ENCODE measurements at regions not wholly inside any gene's neighbourhood (a gene's known extent, or its start where the extent isn't known, plus 50 kb on each side); places are given as distances from the start of the nearest gene placed in this dataset.

DNA sequence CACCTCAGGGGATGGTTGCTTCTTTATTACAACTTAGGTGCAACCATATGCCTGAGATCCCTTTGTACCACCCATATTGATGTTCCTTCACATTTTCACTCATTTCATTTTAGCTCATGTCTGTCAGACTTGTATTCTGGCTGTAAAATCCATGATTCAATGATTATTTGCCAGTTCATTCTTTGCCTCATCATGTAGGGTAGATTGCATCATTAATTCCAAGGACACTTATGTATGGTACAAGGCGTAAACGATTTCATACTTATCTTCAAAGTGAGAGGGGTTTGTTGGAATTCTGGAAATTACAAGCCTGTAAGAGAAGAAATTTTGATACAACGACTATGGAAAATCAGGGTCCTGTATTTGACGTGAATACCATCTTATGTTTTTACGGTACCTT, 685.0 kb upstream of the FANCL start:
- TF ChIP-seq, protein P1, sequence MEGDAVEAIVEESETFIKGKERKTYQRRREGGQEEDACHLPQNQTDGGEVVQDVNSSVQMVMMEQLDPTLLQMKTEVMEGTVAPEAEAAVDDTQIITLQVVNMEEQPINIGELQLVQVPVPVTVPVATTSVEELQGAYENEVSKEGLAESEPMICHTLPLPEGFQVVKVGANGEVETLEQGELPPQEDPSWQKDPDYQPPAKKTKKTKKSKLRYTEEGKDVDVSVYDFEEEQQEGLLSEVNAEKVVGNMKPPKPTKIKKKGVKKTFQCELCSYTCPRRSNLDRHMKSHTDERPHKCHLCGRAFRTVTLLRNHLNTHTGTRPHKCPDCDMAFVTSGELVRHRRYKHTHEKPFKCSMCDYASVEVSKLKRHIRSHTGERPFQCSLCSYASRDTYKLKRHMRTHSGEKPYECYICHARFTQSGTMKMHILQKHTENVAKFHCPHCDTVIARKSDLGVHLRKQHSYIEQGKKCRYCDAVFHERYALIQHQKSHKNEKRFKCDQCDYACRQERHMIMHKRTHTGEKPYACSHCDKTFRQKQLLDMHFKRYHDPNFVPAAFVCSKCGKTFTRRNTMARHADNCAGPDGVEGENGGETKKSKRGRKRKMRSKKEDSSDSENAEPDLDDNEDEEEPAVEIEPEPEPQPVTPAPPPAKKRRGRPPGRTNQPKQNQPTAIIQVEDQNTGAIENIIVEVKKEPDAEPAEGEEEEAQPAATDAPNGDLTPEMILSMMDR (IDR thresholded peaks at IDR 0.05; ENCODE audit: low read depth, low read length): no peak

DNA sequence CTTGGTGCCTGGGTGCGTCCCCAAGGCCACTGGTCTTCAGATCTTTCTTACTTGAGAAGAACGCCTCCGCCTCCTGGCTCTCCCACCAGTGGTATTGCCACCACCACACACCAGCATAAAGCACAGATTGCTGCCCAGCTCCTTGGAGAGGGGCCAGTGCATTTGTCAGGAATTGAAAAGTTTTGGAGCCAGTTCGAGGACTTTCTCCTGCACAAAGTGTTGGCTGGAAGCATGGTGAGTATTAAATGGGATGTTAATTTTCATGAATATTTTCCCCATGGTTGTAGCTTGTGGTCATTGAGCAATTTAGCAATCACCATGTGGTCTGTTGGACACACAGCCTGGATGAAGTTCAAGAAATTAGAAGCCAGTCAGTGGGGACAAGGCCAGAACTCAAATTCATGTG, 684.6 kb upstream of the FANCL start:
- H3K4me1 ChIP-seq (ENCODE audit: low read depth): no peaks in the 10 kb centered on the region
- no peaks in the 10 kb centered on the region for H3K9me3 ChIP-seq (ENCODE audit: low read depth)
- TF ChIP-seq, protein P1 (IDR thresholded peaks at IDR 0.05; ENCODE audit: low read depth, low read length): no peak
- no peaks in the 10 kb centered on the region for H3K36me3 ChIP-seq
- no peak overlapping the region for H3K27ac ChIP-seq
- no peak for DNase-seq (ENCODE audit: low read depth in 1 of 2, low spot score in 1 of 2)
- no peak overlapping the region for H3K4me3 ChIP-seq
- H3K27me3 ChIP-seq: no peaks in the 10 kb centered on the region

More for the DNA sequence above, 685.0 kb upstream of the FANCL start:
- no peak for DNase-seq (ENCODE audit: low read depth in 1 of 2, low spot score in 1 of 2)
- H3K27me3 ChIP-seq: no peaks in the 10 kb centered on the region
- H3K4me3 ChIP-seq: no peak overlapping the region
- H3K4me1 ChIP-seq (ENCODE audit: low read depth): no peaks in the 10 kb centered on the region
- no peaks in the 10 kb centered on the region for H3K36me3 ChIP-seq
- H3K27ac ChIP-seq: no peak overlapping the region
- no peaks in the 10 kb centered on the region for H3K9me3 ChIP-seq (ENCODE audit: low read depth)

DNA sequence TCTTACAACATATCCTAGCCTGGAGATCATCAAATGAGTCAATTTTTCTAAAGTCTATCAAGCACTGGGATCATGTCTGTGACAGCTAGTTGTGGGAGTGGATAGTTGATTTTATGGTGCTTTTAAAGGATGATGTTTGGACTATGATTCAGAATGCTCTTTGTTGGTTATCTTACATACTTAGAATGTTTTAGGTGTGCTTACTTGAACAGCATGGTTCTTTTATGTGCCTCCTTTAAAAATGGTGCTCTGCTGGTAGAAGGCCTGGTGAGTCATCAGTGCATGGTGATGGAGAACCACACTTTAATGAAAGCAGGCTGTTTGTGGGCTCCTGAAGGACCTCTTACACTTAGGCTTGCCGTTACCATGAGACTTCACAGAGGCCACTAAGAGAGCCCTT, 682.7 kb upstream of the FANCL start:
- no peaks in the 10 kb centered on the region for H3K36me3 ChIP-seq
- H3K9me3 ChIP-seq (ENCODE audit: low read depth): no peaks in the 10 kb centered on the region
- no peak overlapping the region for H3K4me3 ChIP-seq
- H3K27ac ChIP-seq: no peak overlapping the region
- H3K27me3 ChIP-seq: no peaks in the 10 kb centered on the region
- TF ChIP-seq, protein P1 (IDR thresholded peaks at IDR 0.05; ENCODE audit: low read depth, low read length): no peak
- no peak for DNase-seq (ENCODE audit: low read depth in 1 of 2, low spot score in 1 of 2)
- H3K4me1 ChIP-seq (ENCODE audit: low read depth): no peaks in the 10 kb centered on the region

DNA sequence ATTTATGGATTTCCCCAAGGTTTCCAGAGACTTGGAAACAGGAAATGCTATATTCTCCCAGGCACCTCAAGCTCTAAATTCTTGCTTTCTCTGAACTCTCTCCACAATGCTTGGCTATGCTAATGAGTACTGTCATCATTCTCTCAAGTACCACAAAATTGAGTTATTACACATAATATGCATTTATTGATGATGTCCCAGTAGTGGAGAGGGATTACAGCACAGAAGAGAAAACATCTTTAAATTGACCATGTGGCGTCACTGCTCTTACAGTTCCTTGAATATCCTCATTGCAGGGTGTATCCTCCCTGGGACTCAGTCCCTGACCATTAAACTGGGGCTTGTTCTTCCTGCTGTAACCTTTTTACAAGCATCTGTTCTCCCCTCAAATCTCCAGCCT, 681.1 kb upstream of the FANCL start:
- Histone ChIP-seq H3K9me3 (ENCODE audit: low read depth) (no peaks in the 10 kb centered on the region), H3K27ac (no peak overlapping the region), H3K36me3 (no peaks in the 10 kb centered on the region), H3K4me1 (ENCODE audit: low read depth) (no peaks in the 10 kb centered on the region), H3K4me3 (no peak overlapping the region), H3K27me3 (no peaks in the 10 kb centered on the region)
- no peak for DNase-seq (ENCODE audit: low read depth in 1 of 2, low spot score in 1 of 2)
- TF ChIP-seq, protein P1 (IDR thresholded peaks at IDR 0.05; ENCODE audit: low read depth, low read length): no peak

DNA sequence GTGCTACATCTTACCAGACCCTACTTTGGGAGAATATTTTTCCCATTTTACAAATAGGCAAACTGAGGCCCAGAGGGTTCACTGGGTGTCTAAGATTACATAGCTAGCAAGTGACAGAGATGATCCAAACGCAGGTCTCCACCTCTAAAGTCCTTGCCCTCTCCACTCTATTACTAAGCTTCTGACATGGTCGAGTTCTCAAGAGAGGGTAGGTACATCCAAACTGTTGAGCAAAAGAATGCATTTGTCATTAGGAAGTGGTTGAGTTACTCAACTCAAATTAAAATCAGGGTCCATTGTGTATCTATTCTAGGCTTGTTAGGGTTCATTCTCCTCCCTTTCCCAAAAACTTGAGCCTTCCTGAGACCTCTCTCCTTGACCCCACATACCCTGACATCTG, 680.6 kb upstream of the FANCL start:
- H3K36me3 ChIP-seq: no peaks in the 10 kb centered on the region
- no peaks in the 10 kb centered on the region for H3K27me3 ChIP-seq
- DNase-seq (ENCODE audit: low read depth in 1 of 2, low spot score in 1 of 2): no peak
- no peak overlapping the region for H3K27ac ChIP-seq
- no peaks in the 10 kb centered on the region for H3K4me1 ChIP-seq (ENCODE audit: low read depth)
- no peaks in the 10 kb centered on the region for H3K9me3 ChIP-seq (ENCODE audit: low read depth)
- TF ChIP-seq, protein P1 (IDR thresholded peaks at IDR 0.05; ENCODE audit: low read depth, low read length): no peak
- no peak overlapping the region for H3K4me3 ChIP-seq

DNA sequence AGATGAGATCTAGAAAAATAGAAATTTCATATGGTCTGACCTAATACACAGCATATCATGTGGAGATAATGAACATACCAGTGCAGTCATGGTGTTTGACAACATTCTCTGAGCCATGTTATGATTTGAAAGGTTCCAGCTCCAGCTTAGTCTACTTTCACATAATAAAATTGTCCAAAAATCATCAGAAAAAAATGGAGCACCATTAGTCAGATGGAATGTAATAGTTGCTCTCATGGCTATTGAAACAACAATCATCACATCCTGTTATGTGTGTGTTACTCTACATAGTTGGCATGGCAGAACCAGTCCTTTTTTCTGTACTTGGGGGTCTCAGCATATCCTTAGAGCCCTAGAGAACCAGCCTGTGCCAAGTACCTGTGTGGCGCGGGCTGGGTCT, 678.9 kb upstream of the FANCL start:
- TF ChIP-seq, protein P1 (IDR thresholded peaks at IDR 0.05; ENCODE audit: low read depth, low read length): no peak
- Histone ChIP-seq H3K27ac (no peak overlapping the region), H3K9me3 (ENCODE audit: low read depth) (no peaks in the 10 kb centered on the region)

More for the DNA sequence above, 678.9 kb upstream of the FANCL start:
- Histone ChIP-seq H3K4me1 (ENCODE audit: low read depth) (no peaks in the 10 kb centered on the region), H3K4me3 (no peak overlapping the region), H3K36me3 (no peaks in the 10 kb centered on the region), H3K27me3 (no peaks in the 10 kb centered on the region)
- DNase-seq (ENCODE audit: low read depth in 1 of 2, low spot score in 1 of 2): no peak
